ENCODE measurements at regions not wholly inside any gene's neighbourhood (a gene's known extent, or its start where the extent isn't known, plus 50 kb on each side); places are given as distances from the start of the nearest gene placed in this dataset.

DNA sequence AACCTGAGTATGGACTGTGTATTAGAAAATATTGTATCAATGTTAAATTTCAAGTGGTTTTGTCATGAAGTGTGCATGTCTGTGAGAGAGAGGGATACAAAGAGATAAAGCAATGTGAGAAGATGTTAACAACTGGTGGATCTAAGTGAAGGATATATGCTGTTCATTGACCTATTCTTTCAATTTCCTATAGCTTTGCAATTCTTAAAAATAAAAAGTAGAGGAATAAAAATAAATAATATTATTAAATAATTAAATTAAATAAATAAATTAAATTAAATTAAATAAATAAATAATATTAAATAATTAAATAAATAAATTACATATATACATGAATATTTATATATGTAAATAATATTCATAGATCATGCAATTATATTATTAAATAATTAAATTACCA is 131.2 kb upstream of the DACH1 start:
- TF ChIP-seq, protein P1, sequence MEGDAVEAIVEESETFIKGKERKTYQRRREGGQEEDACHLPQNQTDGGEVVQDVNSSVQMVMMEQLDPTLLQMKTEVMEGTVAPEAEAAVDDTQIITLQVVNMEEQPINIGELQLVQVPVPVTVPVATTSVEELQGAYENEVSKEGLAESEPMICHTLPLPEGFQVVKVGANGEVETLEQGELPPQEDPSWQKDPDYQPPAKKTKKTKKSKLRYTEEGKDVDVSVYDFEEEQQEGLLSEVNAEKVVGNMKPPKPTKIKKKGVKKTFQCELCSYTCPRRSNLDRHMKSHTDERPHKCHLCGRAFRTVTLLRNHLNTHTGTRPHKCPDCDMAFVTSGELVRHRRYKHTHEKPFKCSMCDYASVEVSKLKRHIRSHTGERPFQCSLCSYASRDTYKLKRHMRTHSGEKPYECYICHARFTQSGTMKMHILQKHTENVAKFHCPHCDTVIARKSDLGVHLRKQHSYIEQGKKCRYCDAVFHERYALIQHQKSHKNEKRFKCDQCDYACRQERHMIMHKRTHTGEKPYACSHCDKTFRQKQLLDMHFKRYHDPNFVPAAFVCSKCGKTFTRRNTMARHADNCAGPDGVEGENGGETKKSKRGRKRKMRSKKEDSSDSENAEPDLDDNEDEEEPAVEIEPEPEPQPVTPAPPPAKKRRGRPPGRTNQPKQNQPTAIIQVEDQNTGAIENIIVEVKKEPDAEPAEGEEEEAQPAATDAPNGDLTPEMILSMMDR (CRISPR knock-in tag; IDR thresholded peaks at IDR 0.05), result no peak
- TF ChIP-seq POLR2G (IDR thresholded peaks at IDR 0.05; ENCODE audit: low read depth, low read length) (no peak), ZNF543 (CRISPR knock-in tag; IDR thresholded peaks at IDR 0.05) (no peak), FOXP1 (IDR thresholded peaks at IDR 0.05) (no peak), FOXP1 (CRISPR knock-in tag; IDR thresholded peaks at IDR 0.05) (no peak), ZNF138 (CRISPR knock-in tag; IDR thresholded peaks at IDR 0.05; ENCODE audit: low read depth) (no peak), EZH2 (conservative IDR thresholded peaks at IDR 0.05; ENCODE audit: low read depth, low read length) (no peak), JUNB (CRISPR knock-in tag; IDR thresholded peaks at IDR 0.05; ENCODE audit: borderline replicate concordance) (no peak)
- TF ChIP-seq, protein P2, sequence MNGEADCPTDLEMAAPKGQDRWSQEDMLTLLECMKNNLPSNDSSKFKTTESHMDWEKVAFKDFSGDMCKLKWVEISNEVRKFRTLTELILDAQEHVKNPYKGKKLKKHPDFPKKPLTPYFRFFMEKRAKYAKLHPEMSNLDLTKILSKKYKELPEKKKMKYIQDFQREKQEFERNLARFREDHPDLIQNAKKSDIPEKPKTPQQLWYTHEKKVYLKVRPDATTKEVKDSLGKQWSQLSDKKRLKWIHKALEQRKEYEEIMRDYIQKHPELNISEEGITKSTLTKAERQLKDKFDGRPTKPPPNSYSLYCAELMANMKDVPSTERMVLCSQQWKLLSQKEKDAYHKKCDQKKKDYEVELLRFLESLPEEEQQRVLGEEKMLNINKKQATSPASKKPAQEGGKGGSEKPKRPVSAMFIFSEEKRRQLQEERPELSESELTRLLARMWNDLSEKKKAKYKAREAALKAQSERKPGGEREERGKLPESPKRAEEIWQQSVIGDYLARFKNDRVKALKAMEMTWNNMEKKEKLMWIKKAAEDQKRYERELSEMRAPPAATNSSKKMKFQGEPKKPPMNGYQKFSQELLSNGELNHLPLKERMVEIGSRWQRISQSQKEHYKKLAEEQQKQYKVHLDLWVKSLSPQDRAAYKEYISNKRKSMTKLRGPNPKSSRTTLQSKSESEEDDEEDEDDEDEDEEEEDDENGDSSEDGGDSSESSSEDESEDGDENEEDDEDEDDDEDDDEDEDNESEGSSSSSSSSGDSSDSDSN (CRISPR knock-in tag; IDR thresholded peaks at IDR 0.05), result no peak
- TF ChIP-seq, protein P3, sequence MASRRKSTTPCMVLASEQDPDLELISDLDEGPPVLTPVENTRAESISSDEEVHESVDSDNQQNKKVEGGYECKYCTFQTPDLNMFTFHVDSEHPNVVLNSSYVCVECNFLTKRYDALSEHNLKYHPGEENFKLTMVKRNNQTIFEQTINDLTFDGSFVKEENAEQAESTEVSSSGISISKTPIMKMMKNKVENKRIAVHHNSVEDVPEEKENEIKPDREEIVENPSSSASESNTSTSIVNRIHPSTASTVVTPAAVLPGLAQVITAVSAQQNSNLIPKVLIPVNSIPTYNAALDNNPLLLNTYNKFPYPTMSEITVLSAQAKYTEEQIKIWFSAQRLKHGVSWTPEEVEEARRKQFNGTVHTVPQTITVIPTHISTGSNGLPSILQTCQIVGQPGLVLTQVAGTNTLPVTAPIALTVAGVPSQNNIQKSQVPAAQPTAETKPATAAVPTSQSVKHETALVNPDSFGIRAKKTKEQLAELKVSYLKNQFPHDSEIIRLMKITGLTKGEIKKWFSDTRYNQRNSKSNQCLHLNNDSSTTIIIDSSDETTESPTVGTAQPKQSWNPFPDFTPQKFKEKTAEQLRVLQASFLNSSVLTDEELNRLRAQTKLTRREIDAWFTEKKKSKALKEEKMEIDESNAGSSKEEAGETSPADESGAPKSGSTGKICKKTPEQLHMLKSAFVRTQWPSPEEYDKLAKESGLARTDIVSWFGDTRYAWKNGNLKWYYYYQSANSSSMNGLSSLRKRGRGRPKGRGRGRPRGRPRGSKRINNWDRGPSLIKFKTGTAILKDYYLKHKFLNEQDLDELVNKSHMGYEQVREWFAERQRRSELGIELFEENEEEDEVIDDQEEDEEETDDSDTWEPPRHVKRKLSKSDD (CRISPR knock-in tag; IDR thresholded peaks at IDR 0.05; ENCODE audit: low read depth), result no peak
